K562 (cell line): ENCODE measurements at regions not wholly inside any gene's neighbourhood (a gene's known extent, or its start where the extent isn't known, plus 50 kb on each side); places are given as distances from the start of the nearest gene placed in this dataset.

Experiments used
- CREBBP ChIP-seq: IDR thresholded peaks from one replicate; pipeline ENCODE4 v1.6.1; 2012; ENCODE audit warnings: low read depth, mild to moderate bottlenecking, control low read depth, inconsistent platforms, low read length
- DMBX1 ChIP-seq: fragments of 250-450 bp; sonication (Bioruptor Pico); IDR thresholded peaks from 2 replicates; pipeline ENCODE4 v1.8.0; 2022; ENCODE audit warnings: inconsistent platforms, mild to moderate bottlenecking, moderate library complexity, borderline replicate concordance
- KDM5B ChIP-seq: fragments of 200-600 bp; sonication (generic); IDR thresholded peaks from 2 replicates; pipeline ENCODE4 v1.6.1; 2012; ENCODE audit warnings: low read depth, mild to moderate bottlenecking, moderate library complexity, low read length, control low read depth, inconsistent platforms; ENCODE audit not compliant: insufficient replicate concordance
- MTF1 ChIP-seq: fragments of 250-450 bp; sonication (Bioruptor Pico); IDR thresholded peaks from 2 replicates; pipeline ENCODE4 v1.9.0; 2021; ENCODE audit warnings: moderate library complexity, mild to moderate bottlenecking, inconsistent platforms, borderline replicate concordance
- NBN ChIP-seq: fragments of 450-650 bp; IDR thresholded peaks from 2 replicates; pipeline ENCODE4 v1.6.1; 2016; ENCODE audit warnings: low read depth, mild to moderate bottlenecking
- PBX2 ChIP-seq, 2 experiments: IDR thresholded peaks in 1 of 2; conservative IDR thresholded peaks in 1 of 2; 2 replicates each; pipeline ENCODE4 v1.6.1; 2016; ENCODE audit warnings: low read depth in 2 of 2, mild to moderate bottlenecking in 1 of 2, missing compliant biosample characterization in 1 of 2, missing genetic modification characterization in 1 of 2, moderate library complexity in 1 of 2
- SMAD2 ChIP-seq: fragments of 150-350 bp; IDR thresholded peaks from 2 replicates; pipeline ENCODE4 v1.6.1; 2014; ENCODE audit warnings: low read depth, mild to moderate bottlenecking, low read length
- SP2 ChIP-seq: IDR thresholded peaks from 2 replicates; pipeline ENCODE4 v1.6.1; 2011; ENCODE audit warnings: mild to moderate bottlenecking, low read depth, low read length, moderate library complexity; ENCODE audit not compliant: poor library complexity, severe bottlenecking; ENCODE audit errors: extremely low read depth
- SRSF7 ChIP-seq: fragments of 200-400 bp; formaldehyde crosslinking; optimal IDR thresholded peaks from 2 replicates; pipeline ENCODE3; 2017; ENCODE audit warnings: mild to moderate bottlenecking, low read depth, low read length
- ZBTB33 ChIP-seq: sonication (generic); formaldehyde crosslinking; IDR thresholded peaks from 2 replicates; pipeline ENCODE4 v1.8.1; 2023; ENCODE audit warnings: mild to moderate bottlenecking, missing genetic modification reagents
- ZMIZ1 ChIP-seq, 2 experiments: fragments of 150-350 bp in 1 of 2; IDR thresholded peaks; 2 replicates each; pipeline ENCODE4 v1.6.1; 2012 to 2016; ENCODE audit warnings: low read depth in 2 of 2, low read length in 2 of 2, mild to moderate bottlenecking in 1 of 2, moderate library complexity in 1 of 2
- ZNF140 ChIP-seq: fragments of 250-450 bp; sonication (Bioruptor Pico); IDR thresholded peaks from 2 replicates; pipeline ENCODE4 v1.8.0; 2021; ENCODE audit warnings: moderate library complexity, mild to moderate bottlenecking, inconsistent platforms
- TF ChIP-seq, protein P1 (sequence below), 3 experiments: IDR thresholded peaks in 2 of 3; conservative IDR thresholded peaks in 1 of 3; 2 replicates each; pipeline ENCODE4 v1.5.1; 2011 to 2012; ENCODE audit warnings: low read length in 3 of 3, mild to moderate bottlenecking in 3 of 3, control low read depth in 2 of 3, improper control_type of control experiment in 1 of 3, inconsistent platforms in 1 of 3, low read depth in 1 of 3, mixed read lengths in 1 of 3, moderate library complexity in 1 of 3; ENCODE audit not compliant: insufficient read depth in 2 of 3

DNA sequence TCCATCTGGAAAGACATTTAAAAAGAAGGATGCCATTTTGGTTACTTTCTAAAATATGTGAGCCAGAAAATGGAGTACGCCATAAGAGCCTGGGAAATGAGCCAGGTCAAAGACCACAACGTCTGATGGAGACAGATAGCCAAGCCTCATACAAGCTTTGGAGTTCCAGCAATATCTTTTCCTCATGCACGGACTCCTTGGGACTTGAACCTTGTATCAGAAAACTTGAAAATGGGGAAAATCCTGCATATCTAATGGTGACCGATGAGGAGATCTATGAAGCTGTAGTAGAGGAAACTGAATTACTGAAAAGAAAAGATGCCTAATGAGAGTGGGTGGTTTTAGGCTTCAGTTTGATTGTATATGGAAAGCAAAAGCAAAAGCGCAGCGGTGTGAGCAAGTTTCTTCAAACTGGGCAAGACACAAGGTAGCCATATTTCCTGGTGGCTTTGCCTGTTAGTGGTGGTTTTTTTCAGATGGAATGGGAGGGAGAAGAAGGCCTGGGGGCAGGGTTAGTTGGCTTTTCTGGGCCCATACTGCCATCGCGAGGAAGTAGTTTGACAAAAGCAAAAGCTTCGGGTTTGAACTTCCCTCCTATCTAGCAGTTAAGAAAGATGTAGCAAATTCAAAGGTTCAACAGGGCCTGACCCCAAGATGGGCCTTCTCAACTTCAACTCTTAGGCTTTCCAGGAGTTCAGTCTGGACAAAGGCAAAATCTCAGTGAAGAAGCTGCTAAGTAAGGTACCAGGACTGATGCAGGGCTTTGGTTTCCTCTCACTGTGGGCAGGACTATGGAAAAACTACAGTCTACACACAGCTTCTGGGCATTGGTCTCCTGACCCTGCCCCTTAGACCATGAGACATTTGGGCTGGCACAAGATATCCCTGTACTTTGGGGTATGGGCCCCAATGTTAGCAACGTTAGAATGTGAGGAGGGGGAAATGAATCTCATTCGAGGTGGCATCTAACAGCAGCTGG lies 210.0 kb upstream of the STK26 start (continued):
- TF ChIP-seq PBX2 (CRISPR knock-in tag; IDR thresholded peaks at IDR 0.05; ENCODE audit: low read depth) (no peak), PBX2 (tag; conservative IDR thresholded peaks at IDR 0.05; ENCODE audit: low read depth) (no peak), SMAD2 (no peak), KDM5B (no peak), ZBTB33 (no peak), DMBX1 (CRISPR knock-in tag) (no peak), MTF1 (no peak), CREBBP (no peak), NBN (0 out of 2 replicates have a peak, but pooled peaks have one; percentile 33), ZNF140 (CRISPR knock-in tag) (no peak), ZMIZ1 (IDR thresholded peaks at IDR 0.05; ENCODE audit: low read depth in 2 of 2, low read length in 2 of 2) (no peak), SRSF7 (no peak), SP2 (no peak)
- TF ChIP-seq, protein P1, sequence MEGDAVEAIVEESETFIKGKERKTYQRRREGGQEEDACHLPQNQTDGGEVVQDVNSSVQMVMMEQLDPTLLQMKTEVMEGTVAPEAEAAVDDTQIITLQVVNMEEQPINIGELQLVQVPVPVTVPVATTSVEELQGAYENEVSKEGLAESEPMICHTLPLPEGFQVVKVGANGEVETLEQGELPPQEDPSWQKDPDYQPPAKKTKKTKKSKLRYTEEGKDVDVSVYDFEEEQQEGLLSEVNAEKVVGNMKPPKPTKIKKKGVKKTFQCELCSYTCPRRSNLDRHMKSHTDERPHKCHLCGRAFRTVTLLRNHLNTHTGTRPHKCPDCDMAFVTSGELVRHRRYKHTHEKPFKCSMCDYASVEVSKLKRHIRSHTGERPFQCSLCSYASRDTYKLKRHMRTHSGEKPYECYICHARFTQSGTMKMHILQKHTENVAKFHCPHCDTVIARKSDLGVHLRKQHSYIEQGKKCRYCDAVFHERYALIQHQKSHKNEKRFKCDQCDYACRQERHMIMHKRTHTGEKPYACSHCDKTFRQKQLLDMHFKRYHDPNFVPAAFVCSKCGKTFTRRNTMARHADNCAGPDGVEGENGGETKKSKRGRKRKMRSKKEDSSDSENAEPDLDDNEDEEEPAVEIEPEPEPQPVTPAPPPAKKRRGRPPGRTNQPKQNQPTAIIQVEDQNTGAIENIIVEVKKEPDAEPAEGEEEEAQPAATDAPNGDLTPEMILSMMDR (IDR thresholded peaks at IDR 0.05 in 2 of 3, conservative IDR thresholded peaks at IDR 0.05 in 1 of 3; ENCODE audit: insufficient read depth in 2 of 3, low read depth in 1 of 3, low read length in 3 of 3), result peak; percentile 33 to 58 (median 38); a peak in 5 of 6 replicates
